Ascending aorta (tissue), 2 donors: ENCODE measurements at regions not wholly inside any gene's neighbourhood (a gene's known extent, or its start where the extent isn't known, plus 50 kb on each side); places are given as distances from the start of the nearest gene placed in this dataset.

Source experiments
- DNase-seq, 2 donors: peaks; one replicate each; pipeline ENCODE4 v3.0.0-alpha.2; 2019; ENCODE audit warnings: low spot score in 2 of 2
- H3K27ac ChIP-seq, 2 donors: fragments of 200-600 bp; sonication (generic); one replicate each; pipeline ENCODE4 v1.5.1; 2016 to 2017; ENCODE audit warnings: mild to moderate bottlenecking in 1 of 2
- H3K27me3 ChIP-seq: fragments of 200-600 bp; sonication (generic); one replicate; pipeline ENCODE4 v1.5.1; 2017
- H3K36me3 ChIP-seq, 2 donors: fragments of 200-600 bp; sonication (generic); one replicate each; pipeline ENCODE4 v1.5.1; 2016
- H3K4me1 ChIP-seq, 2 donors: fragments of 200-600 bp; sonication (generic); one replicate each; pipeline ENCODE4 v1.5.1; 2016 to 2017; ENCODE audit warnings: mild to moderate bottlenecking in 1 of 2
- H3K4me3 ChIP-seq, 2 donors: fragments of 200-600 bp; sonication (generic); one replicate each; pipeline ENCODE4 v1.5.1; 2016 to 2017; ENCODE audit warnings: mild to moderate bottlenecking in 1 of 2
- H3K9me3 ChIP-seq, 2 donors: fragments of 200-600 bp; sonication (generic); one replicate each; pipeline ENCODE4 v1.5.1; 2016
- CTCF ChIP-seq, 3 experiments: fragments of 200-600 bp in 2 of 3; fragments of 450-650 bp in 1 of 3; sonication (generic) in 2 of 3; IDR thresholded peaks; one replicate each; pipeline ENCODE4 v1.5.1; 2016 to 2019; ENCODE audit warnings: antibody characterized with exemption in 3 of 3, mild to moderate bottlenecking in 1 of 3, moderate library complexity in 1 of 3
- intact Hi-C: fragments of 100-400 bp; cut with DNase I; formaldehyde crosslinking; loops from one replicate; pipeline ENCODE4 v1.15.1; 2023

DNA sequence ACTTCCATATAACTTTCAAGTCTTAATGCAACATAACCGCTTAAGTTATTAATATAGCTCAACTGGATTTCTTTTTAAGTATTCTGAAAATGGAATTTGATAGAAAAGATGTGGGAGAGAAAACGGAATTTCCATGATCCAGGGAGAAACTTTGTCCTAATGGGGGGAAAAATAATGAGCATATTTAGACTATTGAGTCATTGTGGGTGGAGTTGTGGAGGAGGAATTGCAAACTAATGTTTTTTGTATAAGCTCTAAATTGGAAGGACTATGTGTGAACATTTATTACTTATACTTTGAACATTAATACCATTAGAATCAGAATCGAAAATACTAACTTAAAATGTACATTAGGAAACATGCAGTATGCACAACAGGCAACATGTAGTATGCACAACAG is 159.9 kb upstream of the NEGR1 start:
- Histone ChIP-seq H3K27ac (no peak overlapping the region), H3K4me3 (no peak overlapping the region), H3K9me3 (peaks cover 0 to 5% of the 10 kb centered on the region in 2 donors), H3K36me3 (no peaks in the 10 kb centered on the region), H3K27me3 (no peaks in the 10 kb centered on the region), H3K4me1 (no peaks in the 10 kb centered on the region)
- no peak for TF ChIP-seq CTCF (IDR thresholded peaks at IDR 0.05)
- DNase-seq = no peak
- intact Hi-C loops = no loop called here

DNA sequence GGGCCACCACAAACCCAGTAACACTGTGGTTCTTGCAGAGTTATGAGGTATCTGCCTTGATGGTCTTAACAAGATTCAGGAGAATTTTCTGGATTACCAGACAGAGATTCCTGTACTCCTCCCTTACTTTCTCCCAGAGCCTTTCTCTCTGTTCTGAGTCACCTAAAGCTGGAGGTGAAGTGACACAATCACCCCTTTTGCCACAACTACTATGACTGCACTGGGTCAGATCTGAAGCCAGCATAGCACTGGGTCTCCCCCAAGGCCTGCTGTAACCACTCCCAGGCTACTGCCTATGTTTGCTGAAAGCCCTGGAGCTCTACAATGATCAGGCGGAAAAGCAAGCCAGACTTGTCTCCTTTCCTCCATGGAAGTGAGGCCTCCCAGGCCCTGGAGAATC is 156.7 kb upstream of the NEGR1 start:
- H3K4me3 ChIP-seq = no peak overlapping the region
- intact Hi-C loops = no loop called here
- no peak for TF ChIP-seq CTCF (IDR thresholded peaks at IDR 0.05)
- no peak for DNase-seq
- H3K36me3 ChIP-seq = no peaks in the 10 kb centered on the region
- no peak overlapping the region for H3K27ac ChIP-seq
- H3K9me3 ChIP-seq = no peaks in the 10 kb centered on the region
- no peaks in the 10 kb centered on the region for H3K4me1 ChIP-seq
- no peaks in the 10 kb centered on the region for H3K27me3 ChIP-seq

GRCh38 chr1:72438270-72438669 is 155.9 kb upstream of the NEGR1 start:
- Histone ChIP-seq H3K27me3 (no peaks in the 10 kb centered on the region), H3K9me3 (no peaks in the 10 kb centered on the region), H3K4me1 (no peaks in the 10 kb centered on the region), H3K36me3 (no peaks in the 10 kb centered on the region), H3K4me3 (no peak overlapping the region), H3K27ac (no peak overlapping the region)
- no peak for DNase-seq
- intact Hi-C loops = no loop called here
- no peak for TF ChIP-seq CTCF (IDR thresholded peaks at IDR 0.05)

DNA sequence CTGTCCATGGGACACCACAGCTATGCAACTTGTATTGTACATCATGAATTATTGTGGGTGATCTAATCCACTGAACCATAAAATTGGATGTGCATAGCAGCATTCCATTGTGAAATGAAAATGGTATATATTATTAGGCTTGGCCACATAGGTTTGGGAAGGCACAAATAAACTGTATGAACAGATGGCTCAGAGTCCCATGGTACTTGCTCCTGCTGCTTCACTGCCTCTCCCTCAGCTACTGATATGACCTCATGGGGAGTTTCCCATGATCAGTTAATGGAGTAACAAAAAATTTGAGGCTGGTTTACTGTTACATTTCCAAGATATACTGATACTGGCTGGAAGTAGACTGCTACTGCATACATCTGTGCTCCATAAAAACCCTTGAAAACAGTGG is 152.7 kb upstream of the NEGR1 start:
- no peak for TF ChIP-seq CTCF (IDR thresholded peaks at IDR 0.05)
- no peak overlapping the region for H3K27ac ChIP-seq
- no peaks in the 10 kb centered on the region for H3K9me3 ChIP-seq
- H3K36me3 ChIP-seq = no peaks in the 10 kb centered on the region
- no peaks in the 10 kb centered on the region for H3K27me3 ChIP-seq
- DNase-seq = no peak
- intact Hi-C loops = no loop called here
- no peaks in the 10 kb centered on the region for H3K4me1 ChIP-seq
- no peak overlapping the region for H3K4me3 ChIP-seq

DNA sequence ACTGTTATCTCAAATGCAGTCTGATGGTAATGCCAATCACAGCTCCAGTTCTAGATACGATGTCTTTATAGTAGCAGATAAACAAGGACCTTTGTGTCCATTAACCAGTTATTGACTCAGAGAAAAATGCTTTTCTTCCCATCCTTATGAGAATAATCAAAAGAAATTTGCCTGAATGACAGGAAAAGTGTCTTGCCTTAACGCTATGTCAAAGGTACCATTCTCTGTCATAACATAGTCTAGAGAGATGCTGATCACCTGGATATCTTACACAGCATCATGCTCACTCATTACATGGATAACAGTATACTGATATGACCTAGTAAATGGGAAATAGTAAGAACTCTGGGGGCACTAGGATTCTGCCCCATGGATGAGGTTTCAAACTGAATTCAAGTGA is 151.7 kb upstream of the NEGR1 start:
- intact Hi-C loops = no loop called here
- Histone ChIP-seq H3K27ac (no peak overlapping the region), H3K4me3 (no peak overlapping the region), H3K27me3 (no peaks in the 10 kb centered on the region), H3K4me1 (no peaks in the 10 kb centered on the region), H3K36me3 (no peaks in the 10 kb centered on the region), H3K9me3 (no peaks in the 10 kb centered on the region)
- no peak for TF ChIP-seq CTCF (IDR thresholded peaks at IDR 0.05)
- no peak for DNase-seq

DNA sequence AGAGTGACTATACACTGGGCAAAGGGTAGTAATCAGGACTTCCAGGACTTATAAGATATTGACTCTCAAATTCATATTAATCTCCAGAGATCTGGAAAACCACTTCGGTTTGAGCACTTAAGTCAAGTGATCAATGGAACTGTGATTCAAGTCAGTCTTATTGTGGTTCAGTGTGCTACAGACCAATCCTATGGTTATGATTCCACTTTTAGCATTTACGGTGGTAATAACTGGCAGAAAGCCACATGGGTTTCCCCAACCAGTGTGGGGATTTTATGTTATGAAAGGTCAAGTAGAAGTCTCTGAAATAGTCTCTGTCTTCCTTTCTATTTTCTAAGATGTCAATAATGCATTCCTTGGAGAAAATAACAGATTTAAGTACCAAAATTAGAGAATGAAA is 151.3 kb upstream of the NEGR1 start:
- intact Hi-C loops = no loop called here
- Histone ChIP-seq H3K27me3 (no peaks in the 10 kb centered on the region), H3K36me3 (no peaks in the 10 kb centered on the region), H3K9me3 (peaks cover 0 to 2% of the 10 kb centered on the region in 2 donors), H3K4me3 (no peak overlapping the region), H3K4me1 (no peaks in the 10 kb centered on the region), H3K27ac (no peak overlapping the region)
- TF ChIP-seq CTCF (IDR thresholded peaks at IDR 0.05) = no peak
- no peak for DNase-seq
